ENCODE measurements at regions not wholly inside any gene's neighbourhood (a gene's known extent, or its start where the extent isn't known, plus 50 kb on each side); places are given as distances from the start of the nearest gene placed in this dataset.

DNA sequence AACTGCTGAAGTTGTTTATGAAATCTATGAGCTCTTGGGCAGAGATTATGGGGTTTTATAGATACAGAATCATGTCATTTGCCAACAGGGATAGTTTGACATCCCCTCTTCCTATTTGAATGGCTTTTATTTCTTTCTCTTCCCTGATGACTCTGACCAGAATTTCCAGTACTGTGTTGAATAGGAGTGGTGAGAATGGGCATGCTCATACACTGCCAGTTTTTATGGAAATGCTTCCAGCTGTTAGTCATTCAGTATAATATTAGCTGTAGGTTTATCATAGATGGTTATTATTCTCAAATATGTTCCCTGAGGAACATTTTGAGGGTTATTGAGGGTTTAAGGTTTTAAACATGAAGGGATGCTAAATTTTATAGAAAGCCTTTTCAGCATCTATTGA, 121.2 kb downstream of the NR4A2 start:
- H3K4me3 ChIP-seq, result no peak overlapping the region
- TF ChIP-seq POLR2AphosphoS5 (IDR thresholded peaks at IDR 0.05; ENCODE audit: borderline replicate concordance, low read depth, low read length), result no peak
- H3K36me3 ChIP-seq (ENCODE audit: insufficient read depth, low read length), result no peaks in the 10 kb centered on the region
- no peak for DNase-seq (ENCODE audit: low read depth, low spot score)
- H3K9ac ChIP-seq (ENCODE audit: insufficient read length), result no peak overlapping the region
- H3K9me3 ChIP-seq (ENCODE audit: low read depth, low read length), result no peaks in the 10 kb centered on the region
- no peak overlapping the region for H3K27ac ChIP-seq

DNA sequence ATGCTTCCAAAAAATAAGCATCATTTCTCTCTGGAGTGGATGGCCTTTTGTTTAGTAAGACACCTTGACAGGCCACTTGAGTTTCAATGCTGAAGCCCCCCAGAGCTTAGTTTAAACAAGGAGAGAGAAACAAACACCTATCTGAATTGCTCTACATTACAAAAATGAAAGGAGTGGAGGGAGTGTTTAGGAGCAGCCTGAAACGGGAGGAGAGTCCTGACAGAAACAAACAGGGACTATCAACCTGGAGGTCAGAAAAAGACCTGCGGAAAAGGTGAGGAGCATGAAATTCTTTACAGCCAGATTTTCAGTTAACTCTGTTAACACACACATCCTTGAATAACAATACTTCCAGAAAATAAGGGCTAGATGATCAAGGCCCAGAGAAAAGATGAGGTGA, 126.2 kb downstream of the NR4A2 start:
- no peak for DNase-seq (ENCODE audit: low read depth, low spot score)
- no peaks in the 10 kb centered on the region for H3K9me3 ChIP-seq (ENCODE audit: low read depth, low read length)
- H3K4me3 ChIP-seq, result no peak overlapping the region
- H3K36me3 ChIP-seq (ENCODE audit: insufficient read depth, low read length), result no peaks in the 10 kb centered on the region
- H3K9ac ChIP-seq (ENCODE audit: insufficient read length), result no peak overlapping the region
- no peak overlapping the region for H3K27ac ChIP-seq
- no peak for TF ChIP-seq FOXP2 (optimal IDR thresholded peaks at IDR 0.05; ENCODE audit: control extremely low read depth, extremely low read length, insufficient read depth)
- TF ChIP-seq POLR2AphosphoS5 (IDR thresholded peaks at IDR 0.05; ENCODE audit: borderline replicate concordance, low read depth, low read length), result no peak
- no peak for TF ChIP-seq EZH2 (IDR thresholded peaks at IDR 0.05)

DNA sequence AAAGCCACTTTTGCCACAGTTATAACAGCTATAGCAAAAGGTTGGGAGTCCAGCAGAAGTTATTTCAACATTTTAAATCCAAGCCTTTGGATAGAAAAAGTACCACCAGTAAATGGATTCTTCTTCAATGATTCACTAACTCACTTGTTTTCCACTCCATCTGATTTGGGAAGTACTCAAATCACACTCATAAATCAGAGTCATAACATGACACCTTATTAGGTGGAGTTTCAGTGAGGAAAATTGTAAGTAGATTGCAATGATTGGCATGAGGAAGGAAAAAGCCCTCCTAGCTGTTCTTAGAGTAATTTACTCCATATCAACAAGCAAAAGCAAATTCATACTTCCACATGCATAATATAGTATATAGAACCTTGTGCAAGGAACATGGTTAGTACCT, 132.9 kb downstream of the NR4A2 start:
- DNase-seq (ENCODE audit: low read depth, low spot score), result no peak
- no peak for TF ChIP-seq EZH2 (IDR thresholded peaks at IDR 0.05)
- no peak for TF ChIP-seq POLR2AphosphoS5 (IDR thresholded peaks at IDR 0.05; ENCODE audit: borderline replicate concordance, low read depth, low read length)
- Histone ChIP-seq H3K9me3 (ENCODE audit: low read depth, low read length) (no peaks in the 10 kb centered on the region), H3K36me3 (ENCODE audit: insufficient read depth, low read length) (no peaks in the 10 kb centered on the region), H3K27ac (no peak overlapping the region), H3K9ac (ENCODE audit: insufficient read length) (no peak overlapping the region), H3K4me3 (no peak overlapping the region)

DNA sequence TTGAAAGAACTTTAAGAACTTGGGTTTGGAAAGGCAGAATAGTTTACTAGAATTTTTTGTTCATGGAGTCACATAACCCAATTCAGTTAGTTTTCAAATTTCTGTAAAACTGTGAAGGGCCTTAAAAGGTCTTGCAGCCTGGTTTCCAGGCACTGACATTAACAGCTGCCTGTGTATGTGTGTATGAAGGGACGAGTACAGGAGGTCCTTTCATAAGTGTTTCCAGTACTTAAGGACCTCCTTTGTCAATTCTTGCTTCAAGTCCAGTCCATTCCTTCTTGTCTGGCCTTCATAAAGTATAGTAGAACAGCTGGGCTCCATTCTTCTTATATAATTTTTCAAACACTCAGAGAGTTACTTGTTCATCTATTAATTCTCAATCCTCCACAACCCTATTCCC, 136.5 kb downstream of the NR4A2 start:
- DNase-seq (ENCODE audit: low read depth, low spot score), result no peak
- H3K9ac ChIP-seq (ENCODE audit: insufficient read length), result no peak overlapping the region
- H3K36me3 ChIP-seq (ENCODE audit: insufficient read depth, low read length), result no peaks in the 10 kb centered on the region
- no peak overlapping the region for H3K4me3 ChIP-seq
- H3K9me3 ChIP-seq (ENCODE audit: low read depth, low read length), result no peaks in the 10 kb centered on the region
- no peak for TF ChIP-seq EZH2 (IDR thresholded peaks at IDR 0.05)
- no peak for TF ChIP-seq POLR2AphosphoS5 (IDR thresholded peaks at IDR 0.05; ENCODE audit: borderline replicate concordance, low read depth, low read length)
- no peak for TF ChIP-seq FOXP2 (optimal IDR thresholded peaks at IDR 0.05; ENCODE audit: control extremely low read depth, extremely low read length, insufficient read depth)
- H3K27ac ChIP-seq, result no peak overlapping the region

DNA sequence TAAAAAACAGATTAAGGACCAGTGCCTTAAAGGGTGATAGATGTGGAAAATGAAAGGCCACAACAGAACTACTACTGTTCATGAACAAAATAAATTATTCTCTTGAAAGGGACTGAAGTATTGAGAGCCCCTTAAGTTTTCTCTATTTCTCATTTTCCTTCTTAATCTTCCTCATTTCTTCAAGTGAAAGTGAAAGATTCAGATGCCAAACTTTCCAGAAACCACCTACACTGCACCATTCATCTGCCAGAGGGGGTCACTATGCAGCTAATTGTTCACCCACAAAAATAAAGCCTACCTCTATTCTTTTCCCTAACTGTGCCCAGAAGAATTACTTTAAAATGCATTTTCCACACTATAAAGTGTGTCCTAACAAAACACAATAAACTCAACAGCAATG, 140.1 kb downstream of the NR4A2 start:
- no peaks in the 10 kb centered on the region for H3K36me3 ChIP-seq (ENCODE audit: insufficient read depth, low read length)
- TF ChIP-seq POLR2AphosphoS5 (IDR thresholded peaks at IDR 0.05; ENCODE audit: borderline replicate concordance, low read depth, low read length) (no peak), FOXP2 (optimal IDR thresholded peaks at IDR 0.05; ENCODE audit: control extremely low read depth, extremely low read length, insufficient read depth) (no peak), EZH2 (IDR thresholded peaks at IDR 0.05) (no peak)
- peak overlapping the region; percentile 91 for H3K27ac ChIP-seq
- H3K4me3 ChIP-seq, result peak overlapping the region; percentile 71
- peak overlapping the region; percentile 9 for H3K9ac ChIP-seq (ENCODE audit: insufficient read length)
- no peak for DNase-seq (ENCODE audit: low read depth, low spot score)
- no peaks in the 10 kb centered on the region for H3K9me3 ChIP-seq (ENCODE audit: low read depth, low read length)

DNA sequence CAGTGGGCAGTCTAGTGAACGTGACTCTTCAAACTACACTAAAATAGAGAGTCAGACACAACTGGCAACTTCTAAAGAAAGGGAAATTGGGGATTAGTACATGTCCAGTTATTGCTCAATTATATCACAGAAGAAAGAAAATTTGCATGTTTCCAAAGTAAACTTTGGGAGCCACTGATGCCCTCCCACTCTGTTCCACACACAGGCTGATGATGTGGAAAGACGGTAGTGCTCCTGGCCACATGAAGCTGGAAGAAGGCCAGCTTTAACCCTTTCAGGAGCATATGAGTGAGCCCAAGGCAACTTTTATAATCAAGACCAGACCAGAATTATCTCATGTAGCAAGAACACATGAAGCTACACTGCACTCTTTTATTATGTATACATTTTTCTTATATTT, 141.0 kb downstream of the NR4A2 start:
- Histone ChIP-seq H3K4me3 (peak overlapping the region; percentile 71), H3K27ac (peak overlapping the region; percentile 91), H3K9me3 (ENCODE audit: low read depth, low read length) (no peaks in the 10 kb centered on the region), H3K9ac (ENCODE audit: insufficient read length) (peak overlapping the region; percentile 39), H3K36me3 (ENCODE audit: insufficient read depth, low read length) (no peaks in the 10 kb centered on the region)
- DNase-seq (ENCODE audit: low read depth, low spot score), result peak; percentile 75
- peak; percentile 52; the same call in 1 of the 2 replicates for TF ChIP-seq POLR2AphosphoS5 (IDR thresholded peaks at IDR 0.05; ENCODE audit: borderline replicate concordance, low read depth, low read length)
- no peak for TF ChIP-seq EZH2 (IDR thresholded peaks at IDR 0.05)
- no peak for TF ChIP-seq FOXP2 (optimal IDR thresholded peaks at IDR 0.05; ENCODE audit: control extremely low read depth, extremely low read length, insufficient read depth)

DNA sequence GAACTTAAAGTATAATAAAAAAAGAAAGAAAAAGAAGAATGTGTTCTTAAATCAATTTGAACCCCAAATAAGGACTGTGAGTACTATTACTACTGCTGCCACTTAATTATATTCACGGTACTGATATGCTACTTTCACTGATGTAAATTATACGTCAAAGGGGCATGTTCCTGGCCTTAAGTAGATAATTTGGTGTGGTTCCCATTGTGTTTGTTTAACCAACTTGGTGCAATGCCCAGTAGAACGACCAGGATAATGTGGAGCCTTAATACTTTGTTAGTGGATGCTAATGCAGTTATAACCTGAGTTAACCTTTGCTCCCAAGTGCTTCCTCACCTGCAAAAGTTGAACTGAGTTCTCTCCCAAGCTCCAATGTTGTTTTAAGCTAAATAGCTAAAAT, 142.0 kb downstream of the NR4A2 start:
- no peak overlapping the region for H3K9ac ChIP-seq (ENCODE audit: insufficient read length)
- no peaks in the 10 kb centered on the region for H3K9me3 ChIP-seq (ENCODE audit: low read depth, low read length)
- no peaks in the 10 kb centered on the region for H3K36me3 ChIP-seq (ENCODE audit: insufficient read depth, low read length)
- no peak overlapping the region for H3K27ac ChIP-seq
- no peak for TF ChIP-seq POLR2AphosphoS5 (IDR thresholded peaks at IDR 0.05; ENCODE audit: borderline replicate concordance, low read depth, low read length)
- TF ChIP-seq EZH2 (IDR thresholded peaks at IDR 0.05), result no peak
- TF ChIP-seq FOXP2 (optimal IDR thresholded peaks at IDR 0.05; ENCODE audit: control extremely low read depth, extremely low read length, insufficient read depth), result no peak
- no peak overlapping the region for H3K4me3 ChIP-seq
- no peak for DNase-seq (ENCODE audit: low read depth, low spot score)

DNA sequence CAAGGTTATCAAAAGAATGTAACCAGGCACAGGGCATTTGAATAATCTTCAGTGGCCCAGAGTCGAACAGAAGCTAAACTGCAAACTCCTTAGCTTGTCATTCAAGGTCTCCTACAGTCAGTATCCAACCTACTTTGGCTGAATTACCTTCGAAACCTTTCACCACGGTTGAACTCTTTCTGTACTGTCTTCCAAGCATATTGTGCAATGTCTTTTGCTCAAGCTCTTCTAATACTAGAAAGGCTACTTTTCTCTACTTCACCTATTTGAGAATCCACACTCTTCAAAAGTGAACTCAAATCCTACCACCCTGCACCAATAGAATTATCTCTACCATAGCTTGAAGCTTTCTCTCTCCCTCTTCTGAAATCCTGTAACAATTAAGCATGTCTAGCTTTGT, 142.9 kb downstream of the NR4A2 start:
- Histone ChIP-seq H3K36me3 (ENCODE audit: insufficient read depth, low read length) (no peaks in the 10 kb centered on the region), H3K9ac (ENCODE audit: insufficient read length) (no peak overlapping the region), H3K9me3 (ENCODE audit: low read depth, low read length) (no peaks in the 10 kb centered on the region), H3K4me3 (no peak overlapping the region), H3K27ac (no peak overlapping the region)
- no peak for TF ChIP-seq FOXP2 (optimal IDR thresholded peaks at IDR 0.05; ENCODE audit: control extremely low read depth, extremely low read length, insufficient read depth)
- TF ChIP-seq EZH2 (IDR thresholded peaks at IDR 0.05), result no peak
- no peak for TF ChIP-seq POLR2AphosphoS5 (IDR thresholded peaks at IDR 0.05; ENCODE audit: borderline replicate concordance, low read depth, low read length)
- DNase-seq (ENCODE audit: low read depth, low spot score), result no peak

DNA sequence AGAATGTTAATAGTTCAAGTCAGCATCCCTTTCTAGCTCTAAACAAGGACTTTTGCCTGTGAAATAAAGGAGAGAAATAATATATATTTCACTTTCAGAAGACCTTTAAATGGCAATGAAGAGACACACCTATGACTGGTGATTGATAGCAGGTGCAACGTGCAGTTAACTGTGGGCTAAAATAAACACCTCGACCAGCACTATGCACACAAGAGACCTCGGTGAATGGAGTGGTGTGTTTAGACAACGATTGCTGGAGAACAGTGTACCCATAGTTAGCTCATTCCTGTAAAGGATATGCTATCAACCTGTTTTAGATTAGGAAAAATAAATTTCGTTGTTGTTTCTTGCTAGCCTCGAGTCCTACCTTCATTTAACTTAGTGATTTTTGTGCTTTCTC, 143.4 kb downstream of the NR4A2 start:
- H3K4me3 ChIP-seq, result no peak overlapping the region
- no peak for DNase-seq (ENCODE audit: low read depth, low spot score)
- no peak overlapping the region for H3K27ac ChIP-seq
- H3K36me3 ChIP-seq (ENCODE audit: insufficient read depth, low read length), result no peaks in the 10 kb centered on the region
- no peak overlapping the region for H3K9ac ChIP-seq (ENCODE audit: insufficient read length)
- no peak for TF ChIP-seq POLR2AphosphoS5 (IDR thresholded peaks at IDR 0.05; ENCODE audit: borderline replicate concordance, low read depth, low read length)
- no peak for TF ChIP-seq FOXP2 (optimal IDR thresholded peaks at IDR 0.05; ENCODE audit: control extremely low read depth, extremely low read length, insufficient read depth)
- TF ChIP-seq EZH2 (IDR thresholded peaks at IDR 0.05), result no peak
- no peaks in the 10 kb centered on the region for H3K9me3 ChIP-seq (ENCODE audit: low read depth, low read length)
